Esophagus muscularis mucosa (tissue), 4 donors: ENCODE measurements at regions not wholly inside any gene's neighbourhood (a gene's known extent, or its start where the extent isn't known, plus 50 kb on each side); places are given as distances from the start of the nearest gene placed in this dataset.

Source experiments
- DNase-seq: peaks from one replicate; pipeline ENCODE4 v3.0.0-alpha.2; 2017; ENCODE audit errors: extremely low spot score
- H3K27ac ChIP-seq, 4 donors: fragments of 200-600 bp; sonication (generic); replicated peaks in 1 of 4; 1 replicate in 3 of 4; 2 replicates in 1 of 4; pipeline ENCODE4 v1.5.1; 2016 to 2019; ENCODE audit warnings: mild to moderate bottlenecking in 1 of 4
- H3K27me3 ChIP-seq, 4 donors: fragments of 200-600 bp; sonication (generic); one replicate each; pipeline versions ENCODE4 v1.5.1 to v1.6.0; 2016 to 2019
- H3K36me3 ChIP-seq, 4 donors: fragments of 200-600 bp; sonication (generic); one replicate each; pipeline ENCODE4 v1.5.1; 2016 to 2019
- H3K4me1 ChIP-seq, 4 donors: fragments of 200-600 bp; sonication (generic); one replicate each; pipeline ENCODE4 v1.5.1; 2016 to 2019
- H3K4me3 ChIP-seq, 4 donors: fragments of 200-600 bp; sonication (generic); 1 replicate in 2 of 4; 2 replicates in 2 of 4; pipeline ENCODE4 v1.5.1; 2016 to 2019; ENCODE audit warnings: mild to moderate bottlenecking in 4 of 4, moderate library complexity in 1 of 4
- H3K9me3 ChIP-seq, 4 donors: fragments of 200-600 bp; sonication (generic); 1 replicate in 3 of 4; 2 replicates in 1 of 4; pipeline ENCODE4 v1.5.1; 2016 to 2019
- EP300 ChIP-seq: sonication (generic); formaldehyde crosslinking; IDR thresholded peaks from one replicate; pipeline ENCODE4 v1.6.1; 2017; ENCODE audit warnings: antibody characterized with exemption
- POLR2A ChIP-seq: fragments of 450-650 bp; IDR thresholded peaks from one replicate; pipeline ENCODE4 v1.6.1; 2017; ENCODE audit warnings: antibody characterized with exemption, moderate library complexity, mild to moderate bottlenecking, low read depth
- POLR2AphosphoS5 ChIP-seq, 2 donors: sonication (generic); formaldehyde crosslinking; IDR thresholded peaks; one replicate each; pipeline ENCODE4 v1.6.1; 2017; ENCODE audit warnings: antibody characterized with exemption in 2 of 2
- WGBS: methylation state at CpG from one replicate; pipeline ENCODE4 v1.1.5; 2018; 5-methylcytosine and 5-hydroxymethylcytosine counted together
- intact Hi-C: fragments of 100-400 bp; cut with DNase I; formaldehyde crosslinking; loops from one replicate; pipeline ENCODE4 v1.15.1; 2023
- TF ChIP-seq, protein P1 (sequence below), 3 experiments: fragments of 200-600 bp in 2 of 3; fragments of 450-650 bp in 1 of 3; sonication (generic) in 2 of 3; IDR thresholded peaks; one replicate each; pipeline ENCODE4 v1.5.1; 2017 to 2019; ENCODE audit warnings: antibody characterized with exemption in 3 of 3, mild to moderate bottlenecking in 2 of 3, moderate library complexity in 1 of 3

- no peaks in the 10 kb centered on the region for H3K9me3 ChIP-seq
- WGBS, result 69% methylated on average over 5 of the region's 5 CpGs
- no peaks in the 10 kb centered on the region for H3K36me3 ChIP-seq
- intact Hi-C loops, result no loop called here
- peak overlapping the region in 3 of 4 donors; percentile 2 to 23 (median 22) for H3K4me3 ChIP-seq
- H3K27ac ChIP-seq, result peak overlapping the region; percentile 60 to 66 (median 62)
- TF ChIP-seq POLR2A, result no peak
- no peak for TF ChIP-seq POLR2AphosphoS5 (IDR thresholded peaks at IDR 0.05)
- no peak for TF ChIP-seq EP300
- TF ChIP-seq, protein P1, sequence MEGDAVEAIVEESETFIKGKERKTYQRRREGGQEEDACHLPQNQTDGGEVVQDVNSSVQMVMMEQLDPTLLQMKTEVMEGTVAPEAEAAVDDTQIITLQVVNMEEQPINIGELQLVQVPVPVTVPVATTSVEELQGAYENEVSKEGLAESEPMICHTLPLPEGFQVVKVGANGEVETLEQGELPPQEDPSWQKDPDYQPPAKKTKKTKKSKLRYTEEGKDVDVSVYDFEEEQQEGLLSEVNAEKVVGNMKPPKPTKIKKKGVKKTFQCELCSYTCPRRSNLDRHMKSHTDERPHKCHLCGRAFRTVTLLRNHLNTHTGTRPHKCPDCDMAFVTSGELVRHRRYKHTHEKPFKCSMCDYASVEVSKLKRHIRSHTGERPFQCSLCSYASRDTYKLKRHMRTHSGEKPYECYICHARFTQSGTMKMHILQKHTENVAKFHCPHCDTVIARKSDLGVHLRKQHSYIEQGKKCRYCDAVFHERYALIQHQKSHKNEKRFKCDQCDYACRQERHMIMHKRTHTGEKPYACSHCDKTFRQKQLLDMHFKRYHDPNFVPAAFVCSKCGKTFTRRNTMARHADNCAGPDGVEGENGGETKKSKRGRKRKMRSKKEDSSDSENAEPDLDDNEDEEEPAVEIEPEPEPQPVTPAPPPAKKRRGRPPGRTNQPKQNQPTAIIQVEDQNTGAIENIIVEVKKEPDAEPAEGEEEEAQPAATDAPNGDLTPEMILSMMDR (IDR thresholded peaks at IDR 0.05), result no peak
- H3K27me3 ChIP-seq, result no peaks in the 10 kb centered on the region
- peaks cover 0 to 18% (median 15%) of the 10 kb centered on the region in 4 donors for H3K4me1 ChIP-seq
- DNase-seq, result no peak
These were observed 278.3 kb downstream of the SPRY1 start for GRCh38 chr4:123674762-123675465.

DNA sequence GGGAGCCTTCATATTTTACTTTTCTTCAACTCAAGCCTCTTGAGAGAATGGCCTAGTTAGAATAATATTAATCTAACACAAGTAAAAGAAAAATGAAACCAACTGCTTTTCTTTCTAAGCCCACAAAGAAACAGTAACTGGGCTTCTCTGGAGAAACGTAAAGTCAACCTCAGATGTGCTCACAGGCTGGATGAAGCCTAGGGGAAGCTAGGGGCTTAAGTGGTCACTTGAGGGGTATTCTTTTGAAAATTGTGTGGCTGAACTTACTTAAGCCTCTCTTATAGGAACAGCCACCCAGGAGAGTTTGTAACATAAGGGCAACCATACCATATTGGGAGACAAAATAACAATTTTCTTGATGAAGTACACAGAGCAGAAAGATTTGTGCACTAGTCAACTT, 279.0 kb downstream of the SPRY1 start:
- intact Hi-C loops, result no loop called here
- no peaks in the 10 kb centered on the region for H3K9me3 ChIP-seq
- H3K27me3 ChIP-seq, result no peaks in the 10 kb centered on the region
- H3K36me3 ChIP-seq, result no peaks in the 10 kb centered on the region
- peak overlapping the region; percentile 60 to 66 (median 62) for H3K27ac ChIP-seq
- no peak for DNase-seq
- TF ChIP-seq, protein P1 (IDR thresholded peaks at IDR 0.05), result no peak
- no peak for TF ChIP-seq POLR2A
- TF ChIP-seq EP300, result no peak
- no peak for TF ChIP-seq POLR2AphosphoS5 (IDR thresholded peaks at IDR 0.05)
- peaks cover 0 to 18% (median 15%) of the 10 kb centered on the region in 4 donors for H3K4me1 ChIP-seq
- H3K4me3 ChIP-seq, result peak overlapping the region in 3 of 4 donors; percentile 2 to 23 (median 22)
- WGBS, result 31% methylated on average over 1 of the region's 1 CpG

DNA sequence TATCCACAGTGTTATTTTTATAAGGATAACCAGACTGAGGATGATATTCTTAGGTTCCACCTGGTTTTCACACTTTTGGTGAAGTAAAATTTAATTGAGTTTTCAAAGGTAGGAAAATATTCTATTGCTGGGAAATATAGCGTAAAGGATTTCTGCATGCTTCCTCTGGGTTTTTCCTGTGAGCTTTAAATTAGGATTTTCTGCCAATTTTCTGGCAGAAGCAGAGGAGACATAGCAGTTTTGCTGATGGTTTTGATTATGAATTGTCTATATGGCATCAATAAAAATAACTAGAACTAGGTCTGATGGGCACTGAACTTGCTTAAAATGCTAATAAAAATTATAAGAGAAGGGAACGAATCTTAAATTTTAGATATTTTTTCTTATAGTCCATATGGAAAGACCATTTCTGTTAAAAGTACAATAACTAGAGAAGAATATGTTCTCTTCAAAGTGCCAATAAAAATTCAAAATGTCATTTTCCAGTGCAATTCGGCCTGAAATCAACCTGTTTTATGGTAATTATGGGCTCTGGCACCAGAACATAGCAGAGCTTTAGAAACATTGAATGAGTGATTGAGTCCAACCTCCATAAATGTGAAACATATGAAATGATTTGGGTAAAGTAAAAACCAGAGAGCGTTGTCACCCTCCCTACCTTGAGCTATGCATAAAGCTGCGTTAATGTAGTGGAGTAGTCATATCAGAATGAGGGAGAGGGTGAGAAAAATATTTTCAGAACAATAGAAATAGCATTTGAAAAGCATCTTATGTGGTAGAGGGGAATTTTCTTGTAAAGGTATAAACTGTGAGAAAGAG, 279.7 kb downstream of the SPRY1 start:
- Histone ChIP-seq H3K4me3 (no peak overlapping the region), H3K27me3 (no peaks in the 10 kb centered on the region), H3K4me1 (peaks cover 0 to 18% (median 15%) of the 10 kb centered on the region in 4 donors), H3K27ac (peak overlapping the region in 2 of 4 donors; percentile 60 to 65), H3K9me3 (no peaks in the 10 kb centered on the region), H3K36me3 (no peaks in the 10 kb centered on the region)
- WGBS, result 89% methylated on average over 5 of the region's 5 CpGs
- no peak for DNase-seq
- TF ChIP-seq POLR2A, result no peak
- no peak for TF ChIP-seq POLR2AphosphoS5 (IDR thresholded peaks at IDR 0.05)
- TF ChIP-seq, protein P1 (IDR thresholded peaks at IDR 0.05), result no peak
- no peak for TF ChIP-seq EP300
- intact Hi-C loops, result no loop called here

DNA sequence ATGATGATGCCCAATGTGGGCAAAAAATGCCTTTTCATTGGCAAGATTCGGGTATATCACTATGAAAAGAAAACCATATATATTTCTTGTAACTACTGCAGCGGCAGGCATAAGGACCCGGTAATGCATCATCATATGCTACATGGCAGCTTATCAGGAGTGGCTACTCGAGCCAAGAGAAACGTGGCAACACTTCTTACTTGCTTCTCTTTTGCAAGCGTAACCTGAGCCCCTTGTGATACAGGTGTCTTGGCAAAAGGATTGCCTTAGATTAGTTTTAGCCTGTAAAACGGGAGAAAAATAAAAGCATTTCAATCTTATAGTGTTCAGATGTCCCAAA, 280.3 kb downstream of the SPRY1 start:
- H3K36me3 ChIP-seq, result no peaks in the 10 kb centered on the region
- no peak for DNase-seq
- H3K9me3 ChIP-seq, result no peaks in the 10 kb centered on the region
- intact Hi-C loops, result no loop called here
- H3K27me3 ChIP-seq, result no peaks in the 10 kb centered on the region
- 90% methylated on average over 7 of the region's 7 CpGs for WGBS
- no peak overlapping the region for H3K4me3 ChIP-seq
- H3K27ac ChIP-seq, result no peak overlapping the region
- TF ChIP-seq POLR2AphosphoS5 (IDR thresholded peaks at IDR 0.05) (no peak), POLR2A (no peak), EP300 (no peak)
- TF ChIP-seq, protein P1 (IDR thresholded peaks at IDR 0.05), result no peak
- H3K4me1 ChIP-seq, result peaks cover 0 to 18% (median 15%) of the 10 kb centered on the region in 4 donors
